GM18526 (cell line): ENCODE measurements at regions not wholly inside any gene's neighbourhood (a gene's known extent, or its start where the extent isn't known, plus 50 kb on each side); places are given as distances from the start of the nearest gene placed in this dataset.

Source experiments
- POLR2A ChIP-seq: IDR thresholded peaks from 3 replicates; pipeline ENCODE4 v1.6.1; 2011; ENCODE audit not compliant: insufficient read length; ENCODE audit errors: extremely low read depth

GRCh38 chr17:77882481-77883212 is 75.9 kb upstream of the TNRC6C start:
- TF ChIP-seq POLR2A = no peak

- TF ChIP-seq POLR2A = no peak
Measured at GRCh38 chr17:77883213-77883650, 75.3 kb upstream of the TNRC6C start.

- no peak for TF ChIP-seq POLR2A
Measured at GRCh38 chr17:77884019-77884418, 74.5 kb upstream of the TNRC6C start.

- no peak for TF ChIP-seq POLR2A
Measured at GRCh38 chr17:77884967-77885641, 73.4 kb upstream of the TNRC6C start.

GRCh38 chr17:77885678-77886386 is 72.7 kb upstream of the TNRC6C start:
- TF ChIP-seq POLR2A = no peak

- TF ChIP-seq POLR2A = no peak
Measured at GRCh38 chr17:77886387-77886728, 72.1 kb upstream of the TNRC6C start.

- TF ChIP-seq POLR2A = no peak
Measured at GRCh38 chr17:77887110-77887463, 71.4 kb upstream of the TNRC6C start.

GRCh38 chr17:77887464-77888241 is 70.8 kb upstream of the TNRC6C start:
- no peak for TF ChIP-seq POLR2A

- no peak for TF ChIP-seq POLR2A
Measured at GRCh38 chr17:77888242-77889134, 70.0 kb upstream of the TNRC6C start.

GRCh38 chr17:77889135-77889505 is 69.4 kb upstream of the TNRC6C start:
- no peak for TF ChIP-seq POLR2A

- TF ChIP-seq POLR2A = no peak
Measured at GRCh38 chr17:77889866-77890760, 68.4 kb upstream of the TNRC6C start.

GRCh38 chr17:77890771-77891170 is 67.7 kb upstream of the TNRC6C start:
- TF ChIP-seq POLR2A = no peak

- TF ChIP-seq POLR2A = no peak
Measured at GRCh38 chr17:77891602-77892001, 66.9 kb upstream of the TNRC6C start.

- no peak for TF ChIP-seq POLR2A
Measured at GRCh38 chr17:77892031-77892430, 66.5 kb upstream of the TNRC6C start.
